ENCODE measurements at regions not wholly inside any gene's neighbourhood (a gene's known extent, or its start where the extent isn't known, plus 50 kb on each side); places are given as distances from the start of the nearest gene placed in this dataset.

- no peak for DNase-seq (ENCODE audit: low spot score)
- H3K4me3 ChIP-seq: no peak overlapping the region
- TF ChIP-seq, protein P1, sequence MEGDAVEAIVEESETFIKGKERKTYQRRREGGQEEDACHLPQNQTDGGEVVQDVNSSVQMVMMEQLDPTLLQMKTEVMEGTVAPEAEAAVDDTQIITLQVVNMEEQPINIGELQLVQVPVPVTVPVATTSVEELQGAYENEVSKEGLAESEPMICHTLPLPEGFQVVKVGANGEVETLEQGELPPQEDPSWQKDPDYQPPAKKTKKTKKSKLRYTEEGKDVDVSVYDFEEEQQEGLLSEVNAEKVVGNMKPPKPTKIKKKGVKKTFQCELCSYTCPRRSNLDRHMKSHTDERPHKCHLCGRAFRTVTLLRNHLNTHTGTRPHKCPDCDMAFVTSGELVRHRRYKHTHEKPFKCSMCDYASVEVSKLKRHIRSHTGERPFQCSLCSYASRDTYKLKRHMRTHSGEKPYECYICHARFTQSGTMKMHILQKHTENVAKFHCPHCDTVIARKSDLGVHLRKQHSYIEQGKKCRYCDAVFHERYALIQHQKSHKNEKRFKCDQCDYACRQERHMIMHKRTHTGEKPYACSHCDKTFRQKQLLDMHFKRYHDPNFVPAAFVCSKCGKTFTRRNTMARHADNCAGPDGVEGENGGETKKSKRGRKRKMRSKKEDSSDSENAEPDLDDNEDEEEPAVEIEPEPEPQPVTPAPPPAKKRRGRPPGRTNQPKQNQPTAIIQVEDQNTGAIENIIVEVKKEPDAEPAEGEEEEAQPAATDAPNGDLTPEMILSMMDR (IDR thresholded peaks at IDR 0.05): no peak
- no peak overlapping the region for H3K27ac ChIP-seq
Observed at GRCh38 chrX:88397551-88397950, 349.5 kb upstream of the CPXCR1 start.

GRCh38 chrX:88416002-88416401 lies 331.0 kb upstream of the CPXCR1 start:
- Histone ChIP-seq H3K27ac (no peak overlapping the region), H3K4me3 (no peak overlapping the region)
- no peak for DNase-seq (ENCODE audit: low spot score)
- TF ChIP-seq, protein P1 (IDR thresholded peaks at IDR 0.05): no peak

DNA sequence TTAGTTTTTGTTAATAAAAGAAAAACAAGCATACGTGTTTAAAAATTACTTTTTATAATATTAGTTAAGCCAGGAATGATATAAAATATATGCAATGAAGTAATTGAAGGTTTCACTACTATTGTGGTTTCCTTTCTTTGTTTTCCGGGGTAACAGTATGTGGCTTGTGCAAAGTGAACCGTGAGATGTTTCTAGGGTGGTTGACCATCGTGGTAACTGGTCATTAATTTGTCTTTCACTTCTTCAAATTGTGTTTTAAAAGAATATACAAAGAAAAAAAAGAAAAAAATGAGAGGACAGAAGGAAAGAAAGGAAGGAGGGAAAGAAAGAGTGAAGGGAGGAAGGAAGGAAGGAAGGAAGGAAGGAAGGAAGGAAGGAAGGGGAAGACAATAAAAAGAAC lies 330.1 kb upstream of the CPXCR1 start:
- H3K27ac ChIP-seq: no peak overlapping the region
- no peak for DNase-seq (ENCODE audit: low spot score)
- TF ChIP-seq, protein P1 (IDR thresholded peaks at IDR 0.05): no peak
- no peak overlapping the region for H3K4me3 ChIP-seq

DNA sequence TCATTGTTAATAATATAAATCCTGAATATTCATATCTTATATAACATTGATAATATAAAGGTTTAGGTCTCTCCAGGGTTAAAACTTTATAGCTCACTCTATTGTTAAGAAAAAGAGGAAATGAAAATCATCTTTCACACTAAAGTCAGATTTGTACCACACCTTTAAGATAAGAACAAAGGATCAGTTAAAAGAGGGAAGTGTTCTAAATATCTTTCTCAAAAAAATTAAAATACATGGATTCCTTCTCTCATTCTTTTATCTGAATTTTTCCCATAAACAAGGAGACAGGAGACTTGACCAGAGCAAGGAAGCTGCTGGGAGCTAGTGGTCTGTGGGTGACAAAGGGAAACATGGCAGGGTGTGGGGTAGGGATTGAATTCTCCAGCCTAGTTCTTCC lies 323.0 kb upstream of the CPXCR1 start:
- DNase-seq (ENCODE audit: low spot score): no peak
- Histone ChIP-seq H3K27ac (no peak overlapping the region), H3K4me3 (no peak overlapping the region)
- TF ChIP-seq, protein P1 (IDR thresholded peaks at IDR 0.05): no peak

GRCh38 chrX:88424541-88424940 lies 322.5 kb upstream of the CPXCR1 start:
- no peak for DNase-seq (ENCODE audit: low spot score)
- Histone ChIP-seq H3K4me3 (no peak overlapping the region), H3K27ac (no peak overlapping the region)
- TF ChIP-seq, protein P1 (IDR thresholded peaks at IDR 0.05): no peak

- no peak overlapping the region for H3K27ac ChIP-seq
- DNase-seq (ENCODE audit: low spot score): no peak
- no peak overlapping the region for H3K4me3 ChIP-seq
- TF ChIP-seq, protein P1 (IDR thresholded peaks at IDR 0.05): no peak
Observed at GRCh38 chrX:88425739-88426138, 321.3 kb upstream of the CPXCR1 start.

DNA sequence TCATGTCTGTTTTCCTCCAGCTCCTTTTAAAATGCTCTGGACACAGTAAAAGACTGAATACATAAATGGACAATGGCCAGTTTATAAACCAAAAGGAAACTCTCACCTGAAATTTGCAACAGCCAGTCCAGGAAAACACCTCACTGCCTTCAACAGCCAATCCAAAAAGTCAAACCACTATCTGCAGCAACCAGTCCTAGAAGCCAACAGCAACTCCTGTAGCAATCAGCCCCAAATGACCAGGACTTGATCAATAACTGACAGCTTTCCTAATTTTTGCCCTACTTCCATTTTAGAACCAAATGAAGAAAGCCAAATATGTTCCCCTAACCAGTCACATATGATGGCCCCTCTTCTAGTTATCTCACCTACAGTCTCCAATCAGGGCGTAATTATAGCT lies 309.5 kb upstream of the CPXCR1 start:
- H3K27ac ChIP-seq: no peak overlapping the region
- no peak for DNase-seq (ENCODE audit: low spot score)
- TF ChIP-seq, protein P1 (IDR thresholded peaks at IDR 0.05): no peak
- no peak overlapping the region for H3K4me3 ChIP-seq

All from coronary artery (tissue), 2 donors.